Nephron (organoid): ENCODE measurements at regions not wholly inside any gene's neighbourhood (a gene's known extent, or its start where the extent isn't known, plus 50 kb on each side); places are given as distances from the start of the nearest gene placed in this dataset.

Source experiments
- H3K27ac Mint-ChIP-seq, 3 experiments: 2 replicates each; pipeline ENCODE4 v1.8.0; 2020; ENCODE audit warnings: mixed read lengths in 3 of 3, mild to moderate bottlenecking in 2 of 3, moderate library complexity in 1 of 3
- H3K27me3 Mint-ChIP-seq: 2 replicates; pipeline ENCODE4 v1.8.0; 2021; ENCODE audit warnings: low read depth, mild to moderate bottlenecking, moderate library complexity, mixed read lengths
- H3K36me3 Mint-ChIP-seq: 2 replicates; pipeline ENCODE4 v1.8.0; 2020; ENCODE audit warnings: low read depth, mixed read lengths
- H3K4me1 Mint-ChIP-seq: 2 replicates; pipeline ENCODE4 v1.8.0; 2020; ENCODE audit warnings: mixed read lengths
- H3K4me3 Mint-ChIP-seq, 3 experiments: 2 replicates each; pipeline ENCODE4 v1.8.0; 2020; ENCODE audit warnings: mild to moderate bottlenecking in 3 of 3, mixed read lengths in 3 of 3, moderate library complexity in 2 of 3
- H3K9me3 Mint-ChIP-seq: 2 replicates; pipeline ENCODE4 v1.8.0; 2020; ENCODE audit warnings: mixed read lengths
- TF ChIP-seq, protein P1 (sequence below), 3 experiments: fragments of 200-600 bp; sonication (generic); IDR thresholded peaks; one replicate each; pipeline ENCODE4 v1.5.0; 2021; ENCODE audit warnings: antibody characterized with exemption in 3 of 3; ENCODE audit not compliant: unreplicated experiment in 3 of 3

DNA sequence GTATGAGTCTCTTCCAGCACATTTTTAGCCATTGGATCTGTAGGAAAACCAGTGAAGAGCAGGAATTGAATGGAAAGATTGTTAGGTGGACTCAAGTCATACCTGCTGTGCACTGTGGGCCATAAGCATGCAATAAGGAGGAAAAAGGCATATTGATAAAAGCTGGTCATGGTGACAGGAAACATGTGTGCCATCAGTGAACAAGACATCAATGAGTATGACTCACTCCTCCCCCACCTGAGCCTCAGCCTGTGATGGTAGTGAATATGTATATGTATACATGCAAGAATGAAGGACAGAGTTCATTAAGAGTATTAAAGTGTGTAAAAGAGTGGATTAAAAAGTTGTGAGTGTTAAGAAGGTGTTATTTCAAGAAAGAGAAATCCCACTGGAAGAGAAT, 164.5 kb downstream of the TMEM38B start:
- TF ChIP-seq, protein P1, sequence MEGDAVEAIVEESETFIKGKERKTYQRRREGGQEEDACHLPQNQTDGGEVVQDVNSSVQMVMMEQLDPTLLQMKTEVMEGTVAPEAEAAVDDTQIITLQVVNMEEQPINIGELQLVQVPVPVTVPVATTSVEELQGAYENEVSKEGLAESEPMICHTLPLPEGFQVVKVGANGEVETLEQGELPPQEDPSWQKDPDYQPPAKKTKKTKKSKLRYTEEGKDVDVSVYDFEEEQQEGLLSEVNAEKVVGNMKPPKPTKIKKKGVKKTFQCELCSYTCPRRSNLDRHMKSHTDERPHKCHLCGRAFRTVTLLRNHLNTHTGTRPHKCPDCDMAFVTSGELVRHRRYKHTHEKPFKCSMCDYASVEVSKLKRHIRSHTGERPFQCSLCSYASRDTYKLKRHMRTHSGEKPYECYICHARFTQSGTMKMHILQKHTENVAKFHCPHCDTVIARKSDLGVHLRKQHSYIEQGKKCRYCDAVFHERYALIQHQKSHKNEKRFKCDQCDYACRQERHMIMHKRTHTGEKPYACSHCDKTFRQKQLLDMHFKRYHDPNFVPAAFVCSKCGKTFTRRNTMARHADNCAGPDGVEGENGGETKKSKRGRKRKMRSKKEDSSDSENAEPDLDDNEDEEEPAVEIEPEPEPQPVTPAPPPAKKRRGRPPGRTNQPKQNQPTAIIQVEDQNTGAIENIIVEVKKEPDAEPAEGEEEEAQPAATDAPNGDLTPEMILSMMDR (IDR thresholded peaks at IDR 0.05; ENCODE audit: unreplicated experiment in 3 of 3) = no peak
- Mint-ChIP-seq H3K36me3 (no peaks in the 10 kb centered on the region), H3K9me3 (no peaks in the 10 kb centered on the region), H3K4me3 (no peak overlapping the region), H3K4me1 (no peaks in the 10 kb centered on the region), H3K27me3 (peaks cover 1% of the 10 kb centered on the region), H3K27ac (no peak overlapping the region)

- H3K4me1 Mint-ChIP-seq = no peaks in the 10 kb centered on the region
- H3K27ac Mint-ChIP-seq = no peak overlapping the region
- no peaks in the 10 kb centered on the region for H3K9me3 Mint-ChIP-seq
- peaks cover 5% of the 10 kb centered on the region for H3K27me3 Mint-ChIP-seq
- no peaks in the 10 kb centered on the region for H3K36me3 Mint-ChIP-seq
- TF ChIP-seq, protein P1 (IDR thresholded peaks at IDR 0.05; ENCODE audit: unreplicated experiment in 3 of 3) = no peak
- H3K4me3 Mint-ChIP-seq = no peak overlapping the region
Measured at GRCh38 chr9:105859428-105860091, 165.2 kb downstream of the TMEM38B start.

DNA sequence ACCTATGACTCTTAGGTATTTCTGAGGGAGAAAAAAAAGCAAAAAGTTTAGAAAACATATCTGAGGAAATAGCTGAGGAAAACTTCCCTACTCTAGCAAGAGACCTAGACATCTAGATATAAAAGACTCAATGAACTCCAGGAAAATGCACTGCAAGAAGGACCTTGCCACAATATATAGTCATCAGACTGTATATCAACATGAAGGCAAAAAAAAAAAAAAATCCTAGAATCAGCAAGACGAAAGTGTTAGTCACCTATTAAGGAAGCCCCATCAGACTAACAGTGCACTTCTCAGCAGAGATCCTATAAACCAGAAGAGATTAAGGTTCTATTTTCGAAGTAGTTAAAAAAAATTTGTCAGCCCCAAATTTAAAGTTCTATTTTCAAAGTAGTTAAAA, 166.2 kb downstream of the TMEM38B start:
- Mint-ChIP-seq H3K36me3 (no peaks in the 10 kb centered on the region), H3K27me3 (peaks cover 5% of the 10 kb centered on the region)

GRCh38 chr9:105861972-105862371, 167.6 kb downstream of the TMEM38B start:
- TF ChIP-seq, protein P1 (IDR thresholded peaks at IDR 0.05; ENCODE audit: unreplicated experiment in 3 of 3) = no peak
- no peaks in the 10 kb centered on the region for H3K4me1 Mint-ChIP-seq
- no peaks in the 10 kb centered on the region for H3K9me3 Mint-ChIP-seq
- no peak overlapping the region for H3K4me3 Mint-ChIP-seq
- peaks cover 5% of the 10 kb centered on the region for H3K27me3 Mint-ChIP-seq
- no peaks in the 10 kb centered on the region for H3K36me3 Mint-ChIP-seq
- H3K27ac Mint-ChIP-seq = no peak overlapping the region

More for the DNA sequence above, 166.2 kb downstream of the TMEM38B start:
- Mint-ChIP-seq H3K4me1 (no peaks in the 10 kb centered on the region), H3K27ac (no peak overlapping the region), H3K4me3 (no peak overlapping the region), H3K9me3 (no peaks in the 10 kb centered on the region)
- TF ChIP-seq, protein P1 (IDR thresholded peaks at IDR 0.05; ENCODE audit: unreplicated experiment in 3 of 3) = no peak

- Mint-ChIP-seq H3K36me3 (no peaks in the 10 kb centered on the region), H3K27me3 (peaks cover 5% of the 10 kb centered on the region), H3K4me3 (no peak overlapping the region), H3K27ac (no peak overlapping the region), H3K9me3 (no peaks in the 10 kb centered on the region), H3K4me1 (no peaks in the 10 kb centered on the region)
- TF ChIP-seq, protein P1 (IDR thresholded peaks at IDR 0.05; ENCODE audit: unreplicated experiment in 3 of 3) = no peak
Measured at GRCh38 chr9:105864248-105864898, 170.0 kb downstream of the TMEM38B start.

- Mint-ChIP-seq H3K36me3 (no peaks in the 10 kb centered on the region), H3K4me1 (no peaks in the 10 kb centered on the region), H3K27me3 (peaks cover 5% of the 10 kb centered on the region), H3K4me3 (no peak overlapping the region), H3K9me3 (no peaks in the 10 kb centered on the region), H3K27ac (no peak overlapping the region)
- TF ChIP-seq, protein P1 (IDR thresholded peaks at IDR 0.05; ENCODE audit: unreplicated experiment in 3 of 3) = no peak
Measured at GRCh38 chr9:105865285-105865684, 170.9 kb downstream of the TMEM38B start.
